Activated CD8-positive, alpha-beta memory T cell treated with anti-CD3 and anti-CD28 coated beads, Interleukin-2, amount 50 U/mL, for 1 hour (primary cell): ENCODE measurements at regions not wholly inside any gene's neighbourhood (a gene's known extent, or its start where the extent isn't known, plus 50 kb on each side); places are given as distances from the start of the nearest gene placed in this dataset.

Experiments
- DNase-seq: peaks from one replicate; pipeline ENCODE4 v3.0.0-alpha.2; 2020; ENCODE audit errors: extremely low read depth

DNA sequence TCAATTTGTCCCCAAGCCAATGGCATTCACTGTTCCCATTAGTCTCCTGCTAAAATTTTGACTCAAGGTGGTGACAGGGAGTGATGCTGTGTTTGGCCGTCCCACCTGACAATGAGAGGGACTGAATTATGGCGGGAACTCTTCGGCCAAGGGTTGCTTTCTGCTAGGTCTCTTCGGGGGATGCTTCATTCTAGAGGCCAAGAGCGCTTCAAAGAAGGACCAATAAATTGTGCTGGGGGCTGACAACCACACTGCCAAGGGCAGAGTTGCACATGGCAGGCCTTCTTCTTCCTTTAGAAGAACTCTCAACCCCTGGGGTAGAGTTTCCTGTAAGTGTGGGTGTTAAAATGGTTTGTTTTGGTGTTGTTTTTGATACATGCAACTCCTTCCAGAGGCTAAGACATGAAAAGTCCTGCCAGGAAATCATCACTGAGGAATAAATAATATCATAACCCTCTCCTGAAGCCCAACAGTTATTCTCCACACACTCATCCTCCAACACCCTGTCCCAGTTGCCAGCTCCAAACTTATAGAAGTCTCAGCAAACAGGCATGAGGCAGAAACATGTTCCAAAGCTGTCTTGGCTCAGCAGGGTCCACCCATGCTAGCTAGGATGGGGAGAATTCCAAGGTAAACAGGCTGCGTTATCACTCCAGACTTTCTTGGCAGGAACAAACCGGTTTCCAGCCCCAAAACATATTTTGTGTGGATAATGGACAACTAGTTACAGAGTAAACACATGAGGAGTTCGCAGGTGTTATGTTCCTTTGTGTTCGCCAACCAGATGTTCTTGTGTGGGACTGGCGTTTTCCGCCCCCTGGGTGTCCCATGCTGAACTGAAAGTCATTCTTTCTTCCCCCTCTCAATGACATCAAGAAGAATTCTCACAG lies 396.7 kb upstream of the RGMA start:
- no peak for DNase-seq

DNA sequence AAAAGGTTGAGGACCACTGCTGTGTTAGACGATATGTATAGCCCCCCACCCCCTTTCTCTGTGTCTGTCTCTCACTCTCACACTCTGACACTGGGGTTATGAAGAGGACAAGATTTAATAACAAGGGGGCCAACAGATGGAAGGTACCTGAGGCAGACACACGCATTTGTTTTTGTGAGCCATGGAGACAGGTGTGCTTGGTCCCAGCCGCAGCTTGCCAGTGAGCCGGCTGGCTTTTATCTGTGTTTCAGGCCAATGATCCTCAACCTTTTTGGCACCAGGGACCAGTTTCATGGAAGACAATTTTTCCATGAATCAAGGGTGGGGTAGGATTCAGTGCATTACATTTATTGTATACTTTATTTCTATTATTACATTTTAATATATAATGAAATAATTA lies 394.9 kb upstream of the RGMA start:
- DNase-seq = no peak

DNA sequence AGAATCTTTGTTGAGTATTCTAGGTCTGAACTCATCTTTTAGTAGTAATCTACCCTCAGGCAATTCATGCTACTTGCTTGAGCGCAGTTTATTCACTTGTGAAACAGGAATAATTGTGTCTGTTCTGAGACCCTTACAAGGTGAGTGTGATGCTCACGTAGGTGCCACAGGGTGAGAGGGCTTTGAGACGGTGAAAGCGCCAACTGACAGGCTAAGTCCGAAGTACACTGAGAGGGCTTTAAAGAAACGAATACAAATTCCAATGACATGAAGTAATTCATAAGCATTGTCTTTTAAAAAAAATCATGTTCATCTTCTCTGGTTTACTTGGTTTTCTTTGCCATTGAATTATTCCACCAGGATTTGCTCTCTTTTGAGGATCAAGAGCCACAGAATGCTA lies 393.7 kb upstream of the RGMA start:
- DNase-seq = no peak

DNA sequence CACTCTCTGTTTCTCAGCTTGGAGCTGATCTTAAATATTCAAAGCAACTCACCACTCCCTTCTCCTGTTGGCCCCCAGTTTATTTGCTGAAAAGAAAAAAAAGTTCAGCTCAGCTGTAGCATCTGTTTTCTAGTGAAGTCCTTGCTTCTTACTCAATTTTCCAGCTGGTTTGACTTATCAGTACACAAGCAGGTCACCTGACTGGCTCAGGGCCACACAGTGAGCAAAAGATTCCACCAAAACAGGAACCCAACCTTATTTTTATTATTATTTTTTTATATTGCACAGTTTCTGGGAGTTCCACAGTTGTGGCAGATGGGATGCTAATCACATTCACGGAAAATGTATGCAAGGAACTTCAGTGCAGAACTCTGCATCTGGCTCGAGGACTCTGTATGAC lies 390.7 kb upstream of the RGMA start:
- no peak for DNase-seq

DNA sequence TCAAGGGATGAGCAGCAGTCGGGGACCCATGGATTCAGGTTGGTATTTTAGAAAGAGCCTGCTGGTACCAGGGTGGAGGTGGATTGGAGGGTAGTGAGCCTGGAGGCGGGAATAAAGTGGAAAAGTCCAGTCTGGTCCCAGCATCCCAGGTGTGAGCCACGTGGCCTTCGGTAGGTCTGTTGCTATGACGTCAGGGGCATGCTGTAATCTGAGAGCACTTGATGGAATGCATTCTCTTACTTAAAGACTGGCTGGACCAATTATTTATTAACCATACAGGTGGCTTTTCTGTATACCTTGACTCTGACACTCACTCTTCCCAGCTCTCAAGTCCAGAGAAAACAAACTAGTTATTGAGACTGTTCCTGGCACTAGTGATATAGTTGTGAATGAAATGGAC lies 389.9 kb upstream of the RGMA start:
- no peak for DNase-seq

DNA sequence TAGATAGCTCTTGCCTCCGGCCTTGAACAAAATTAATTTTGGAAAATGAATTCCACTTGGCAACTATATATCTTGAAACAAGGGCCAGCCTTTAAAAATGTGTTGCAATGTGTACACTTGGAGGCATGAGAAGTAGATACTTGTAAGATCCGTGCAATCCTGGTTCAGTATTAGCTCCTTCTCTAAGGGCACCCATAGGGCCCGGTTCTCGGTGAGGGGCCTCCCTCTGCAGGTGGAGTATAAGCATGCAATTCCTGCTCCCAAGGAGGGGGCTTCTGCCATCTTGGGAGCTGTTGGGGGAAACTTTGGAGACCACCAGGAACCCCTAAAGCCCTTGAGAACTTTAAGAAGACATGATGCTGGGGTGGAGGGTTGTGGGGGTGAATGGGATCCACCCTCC lies 388.7 kb upstream of the RGMA start:
- DNase-seq = no peak

DNA sequence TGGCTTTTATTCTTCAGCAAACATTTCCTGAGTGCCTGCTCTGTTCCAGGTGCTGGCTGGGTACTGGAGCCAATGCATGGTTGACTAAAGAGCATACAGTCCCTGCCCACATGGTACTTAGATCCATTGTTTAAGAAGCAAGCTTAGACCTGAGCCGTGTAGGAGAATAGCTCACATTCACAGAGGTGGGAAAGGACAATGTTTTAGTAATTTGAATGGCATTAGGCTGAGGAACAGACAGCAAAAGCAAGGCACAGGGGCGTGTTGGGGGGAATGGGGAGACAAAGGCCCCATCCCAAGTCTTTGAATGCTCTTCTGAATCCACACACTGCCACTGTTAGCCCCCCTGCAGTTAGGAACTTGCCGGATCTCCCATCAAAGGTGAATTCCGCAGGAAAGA lies 388.2 kb upstream of the RGMA start:
- no peak for DNase-seq

DNA sequence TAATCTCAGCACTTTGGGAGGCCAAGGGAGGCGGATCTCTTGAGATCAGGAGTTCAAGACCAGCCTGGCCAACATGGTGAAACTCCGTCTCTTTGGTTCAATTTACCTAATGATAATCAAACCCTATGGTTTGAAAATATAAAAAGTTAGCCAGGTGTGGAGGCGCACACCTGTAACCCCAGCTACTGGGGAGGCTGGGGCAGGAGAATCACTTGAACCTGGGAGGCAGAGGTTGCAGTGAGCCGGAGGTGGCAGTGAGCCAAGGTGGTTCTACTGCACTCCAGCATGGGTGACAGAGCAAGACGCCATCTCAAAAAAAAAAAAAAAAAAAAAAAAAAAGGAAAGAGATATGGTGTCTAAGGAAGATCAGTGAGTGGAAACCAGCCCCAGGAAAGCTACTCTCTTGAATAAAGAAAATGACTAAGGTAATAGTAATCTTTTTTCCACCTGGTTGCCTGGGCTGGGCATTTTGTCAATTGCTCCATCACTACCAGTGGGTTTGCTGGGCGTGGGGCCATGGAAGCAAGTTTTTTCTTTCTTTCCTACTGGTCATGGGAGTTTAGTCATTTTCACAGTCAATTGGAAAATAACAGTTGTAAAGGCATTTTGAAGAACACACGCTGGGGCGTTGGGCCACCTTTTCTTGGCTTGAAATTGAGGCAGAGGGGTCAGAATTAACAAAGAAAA lies 387.6 kb upstream of the RGMA start:
- no peak for DNase-seq

DNA sequence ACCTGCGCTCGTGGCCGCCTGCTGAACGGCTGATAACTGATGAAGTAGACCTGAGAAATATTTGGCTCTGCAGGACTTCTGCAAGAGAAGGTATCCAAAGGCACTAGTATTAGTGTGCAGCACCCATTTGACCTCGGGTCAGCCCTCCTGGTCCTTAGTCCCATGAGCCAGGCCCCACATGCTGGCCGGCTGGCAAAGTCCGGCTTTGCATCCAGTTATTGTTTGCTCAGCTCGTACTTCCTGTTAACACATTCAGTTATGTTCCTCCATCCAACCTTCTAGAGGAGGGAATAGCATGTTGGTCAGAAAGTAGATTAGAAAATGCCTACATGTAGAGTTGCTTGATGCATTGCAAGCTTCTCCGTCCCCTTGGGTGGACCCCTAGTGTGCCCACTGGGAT lies 385.7 kb upstream of the RGMA start:
- DNase-seq = no peak

DNA sequence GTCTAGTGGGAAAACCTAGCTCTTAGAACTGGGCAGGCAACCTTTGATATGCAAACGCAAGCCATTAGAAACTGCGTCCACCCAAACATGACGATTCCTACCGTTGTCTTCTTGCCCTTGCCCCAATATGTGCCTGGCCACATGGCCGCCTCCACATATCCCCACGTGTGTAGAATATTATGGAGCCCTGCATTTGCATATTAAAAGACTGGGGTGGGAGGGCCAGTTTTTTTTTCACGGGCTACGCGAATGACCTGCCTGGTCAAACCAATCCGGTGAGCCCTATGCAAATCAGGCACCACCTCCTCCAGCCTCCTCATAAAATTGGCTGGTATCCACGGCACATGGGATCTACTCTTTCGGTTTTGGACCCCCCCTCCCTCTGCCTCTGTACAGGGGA lies 381.0 kb upstream of the RGMA start:
- DNase-seq = no peak

DNA sequence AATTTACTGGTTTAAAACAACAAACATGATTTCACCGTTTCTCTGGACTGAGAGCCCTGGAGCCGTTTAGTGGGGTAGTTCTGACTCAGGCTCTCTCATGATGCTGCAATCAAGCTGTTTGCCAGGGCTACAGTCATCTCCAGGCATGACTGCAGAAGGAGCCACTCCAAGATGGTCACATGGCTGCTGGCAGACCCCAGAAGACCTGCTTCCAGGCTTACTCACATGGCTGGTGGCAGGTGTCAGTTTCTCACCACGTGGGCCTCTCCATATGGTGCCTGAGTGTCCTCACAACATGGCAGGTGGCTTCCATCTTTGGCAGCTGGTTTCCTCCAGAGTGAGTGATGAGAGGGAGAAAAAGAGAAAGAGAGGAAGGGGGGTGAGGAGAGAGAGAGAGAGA lies 378.3 kb upstream of the RGMA start:
- no peak for DNase-seq

DNA sequence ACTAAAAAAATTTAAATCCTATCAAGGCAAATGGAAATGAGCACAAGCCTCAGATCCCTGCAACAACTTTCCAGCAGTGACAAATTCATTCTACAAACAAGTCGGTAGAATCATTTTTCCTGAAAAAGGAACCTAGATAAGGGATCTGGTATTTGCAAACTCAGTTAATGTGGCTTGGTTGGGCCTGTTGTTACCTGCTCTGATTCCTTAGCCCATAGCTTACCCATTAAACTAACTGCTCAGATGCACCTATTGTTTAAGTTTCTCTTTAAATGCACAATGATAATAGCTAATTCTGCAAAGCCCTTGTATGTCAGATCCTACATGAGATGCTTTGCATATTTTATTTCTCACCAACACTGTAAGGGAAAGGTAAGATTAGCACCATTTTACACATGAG lies 377.4 kb upstream of the RGMA start:
- DNase-seq = no peak

DNA sequence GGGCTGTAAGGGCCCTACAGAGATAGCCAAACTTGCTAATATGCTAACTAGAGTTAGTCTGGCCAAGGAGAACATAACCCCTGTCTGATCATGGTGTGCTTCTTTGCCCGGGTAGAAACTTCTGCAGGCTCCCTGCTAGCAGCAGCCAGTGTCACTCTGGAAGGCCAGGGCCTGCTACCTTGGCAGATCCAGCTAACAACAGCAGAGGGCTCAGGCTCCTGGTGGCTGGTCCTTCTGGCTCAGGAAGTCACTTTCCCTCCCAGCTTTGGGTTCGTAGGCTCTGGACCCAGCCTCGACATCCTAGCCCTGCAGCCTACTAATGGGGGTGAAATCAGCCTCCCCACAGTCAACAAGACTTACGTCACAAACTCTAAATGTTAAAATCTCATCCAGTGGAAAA lies 373.7 kb upstream of the RGMA start:
- no peak for DNase-seq

DNA sequence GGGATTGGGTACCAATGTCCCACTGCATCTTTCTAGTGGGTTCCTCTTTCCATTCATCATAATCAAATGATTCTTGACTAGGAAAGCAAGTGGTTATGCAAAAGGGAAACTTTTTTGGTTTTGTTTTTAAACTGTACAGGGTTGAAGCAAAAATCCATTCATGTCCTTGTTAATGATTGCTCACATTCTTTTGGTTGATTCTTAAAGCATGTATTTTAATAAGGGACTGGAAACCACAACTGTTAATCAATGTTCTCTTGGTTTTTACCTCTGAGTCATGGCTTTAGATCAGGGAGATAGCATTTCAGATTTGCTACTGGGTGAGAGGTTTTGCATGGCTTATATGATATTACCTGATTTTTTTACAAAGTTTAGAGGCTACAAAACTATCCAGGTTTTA lies 371.7 kb upstream of the RGMA start:
- DNase-seq = no peak

DNA sequence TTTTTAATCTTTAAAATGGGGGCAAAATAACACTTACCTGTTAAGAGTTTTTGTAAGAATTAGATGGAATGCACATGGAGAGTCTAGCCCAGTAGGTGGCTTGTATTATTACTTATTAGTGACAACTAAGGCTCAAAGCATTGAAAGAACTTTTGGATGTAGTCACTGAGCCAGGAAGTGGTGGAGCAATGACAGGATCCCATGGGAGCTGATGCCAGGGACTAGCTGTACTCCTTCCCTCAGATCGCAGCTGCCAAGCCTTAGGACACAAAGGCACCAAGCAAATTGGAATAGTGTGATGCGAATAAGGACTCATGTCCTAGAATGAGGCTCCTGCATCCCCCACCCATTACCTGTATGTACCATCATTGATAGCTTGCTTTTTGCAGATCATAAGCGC lies 370.4 kb upstream of the RGMA start:
- DNase-seq = no peak

DNA sequence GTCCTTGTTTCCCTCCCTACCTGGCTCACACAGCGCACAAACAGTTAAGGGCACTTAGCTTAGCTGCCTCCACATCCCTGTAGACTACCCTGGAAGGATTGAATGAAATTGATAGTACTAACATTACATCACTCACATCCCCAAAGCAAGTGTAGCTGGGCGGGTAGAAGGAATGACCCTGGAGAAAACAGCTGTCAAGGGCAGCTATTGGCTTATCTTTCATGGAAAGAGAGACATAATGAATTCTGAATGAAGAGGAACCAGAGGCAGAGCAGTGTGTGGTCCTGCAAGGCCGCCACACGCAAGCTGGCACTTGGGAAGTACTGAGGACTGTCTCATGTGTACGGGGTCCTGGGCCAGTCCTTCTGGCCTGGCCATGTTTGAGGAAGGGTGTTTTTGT lies 369.6 kb upstream of the RGMA start:
- no peak for DNase-seq

DNA sequence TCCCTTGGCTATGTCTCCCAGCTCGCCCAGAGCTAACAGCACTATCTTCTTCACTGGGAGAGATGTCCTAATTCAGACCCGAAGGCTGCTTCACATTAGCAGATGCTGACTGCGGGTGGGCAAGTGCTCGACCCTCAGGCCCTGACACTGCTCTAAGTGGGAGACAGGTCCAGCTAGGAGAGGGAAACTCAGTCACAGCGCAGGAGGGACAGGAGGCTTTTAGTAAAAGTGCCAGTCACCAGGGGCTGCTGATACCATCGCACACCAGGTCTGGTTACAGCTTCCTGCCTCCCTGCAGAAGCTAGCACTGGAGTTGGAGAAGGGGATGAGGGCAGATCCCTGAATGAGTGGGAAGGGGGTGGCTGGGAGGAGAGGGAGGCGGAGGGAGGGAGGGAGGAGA lies 365.8 kb upstream of the RGMA start:
- DNase-seq = no peak

DNA sequence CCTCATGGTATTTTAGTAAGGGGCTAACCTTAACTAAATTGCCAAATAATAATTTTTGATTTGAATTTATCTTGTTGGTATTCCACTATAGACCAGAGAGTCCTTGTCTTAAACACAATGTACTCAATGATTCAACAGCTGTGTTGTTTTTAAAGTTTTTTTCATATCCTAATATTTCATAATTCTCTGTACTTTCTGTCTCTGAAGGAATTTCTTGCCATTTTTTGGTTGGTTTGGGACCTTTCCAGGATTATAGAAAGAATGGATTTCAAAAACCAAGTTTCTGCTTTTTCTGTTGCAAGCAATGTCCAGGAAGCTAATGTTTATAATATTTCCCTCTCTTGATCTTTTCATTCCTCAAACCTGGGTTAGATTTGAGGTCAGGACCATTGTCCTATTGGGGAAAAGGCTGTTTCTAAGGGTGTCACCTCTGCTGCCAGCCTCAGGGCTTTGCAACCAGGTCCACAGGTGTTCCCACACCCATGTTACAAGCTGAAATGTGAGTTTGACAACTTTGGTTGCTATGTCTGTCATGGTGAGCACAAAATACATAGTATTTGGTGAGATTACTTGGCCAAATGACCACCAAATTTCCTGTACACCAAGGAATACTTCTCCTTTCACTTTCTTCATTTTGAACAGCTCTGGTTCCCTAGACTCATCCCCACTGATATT lies 363.7 kb upstream of the RGMA start:
- DNase-seq = no peak

DNA sequence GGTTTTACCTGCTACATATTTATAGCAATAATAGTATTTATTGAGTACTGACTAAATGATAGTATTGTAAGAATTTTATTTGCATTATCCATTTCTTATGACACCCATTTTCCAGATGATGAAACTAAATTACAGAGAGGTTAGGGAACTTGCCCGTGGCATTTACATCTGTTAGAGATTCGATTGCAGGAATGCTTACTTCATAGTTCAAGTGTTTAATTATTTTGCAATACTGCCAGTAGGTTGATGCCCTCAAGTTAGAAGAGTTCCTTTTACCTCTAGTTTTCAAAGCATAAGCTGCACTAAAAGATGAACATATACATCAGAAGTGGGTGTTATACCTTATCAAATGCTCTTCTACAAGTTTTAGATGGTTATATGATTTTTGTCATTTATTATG lies 362.8 kb upstream of the RGMA start:
- no peak for DNase-seq

DNA sequence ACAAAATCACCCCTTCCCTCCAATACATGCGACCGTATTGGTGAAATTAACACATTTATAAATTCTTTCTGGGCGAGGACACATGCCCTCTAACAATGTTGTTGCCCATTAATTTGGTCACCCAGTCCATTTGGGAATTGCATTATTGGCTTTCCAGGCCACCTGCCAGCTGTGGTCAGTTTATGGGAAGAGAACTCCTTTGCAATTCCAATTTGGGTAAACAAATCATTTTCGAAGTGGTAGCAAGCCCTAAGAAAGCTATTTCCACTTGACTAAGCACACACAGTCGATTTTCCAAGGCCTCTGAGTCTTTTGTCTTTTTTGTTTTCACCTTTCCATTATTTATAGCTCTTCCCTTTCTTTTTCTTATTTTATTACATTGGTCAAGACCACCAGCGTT lies 362.3 kb upstream of the RGMA start:
- DNase-seq = no peak

DNA sequence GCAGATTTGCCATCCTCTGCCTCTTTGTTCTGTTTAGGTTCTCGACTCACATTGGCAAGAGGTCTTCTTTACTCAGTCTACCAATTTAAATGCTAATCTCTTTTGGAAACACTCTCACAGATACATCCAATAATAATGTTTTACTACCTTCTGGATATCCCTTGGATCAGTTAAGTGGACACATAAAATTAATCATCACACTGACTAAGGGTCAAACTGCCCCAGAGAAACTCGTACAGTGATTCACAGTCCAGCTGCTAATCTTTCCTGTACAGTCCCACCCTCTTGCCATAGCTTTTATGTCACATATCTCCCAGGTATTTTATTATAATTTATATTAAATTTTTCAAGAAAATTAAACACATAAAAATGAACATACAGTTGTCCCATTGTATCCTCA lies 360.8 kb upstream of the RGMA start:
- no peak for DNase-seq

DNA sequence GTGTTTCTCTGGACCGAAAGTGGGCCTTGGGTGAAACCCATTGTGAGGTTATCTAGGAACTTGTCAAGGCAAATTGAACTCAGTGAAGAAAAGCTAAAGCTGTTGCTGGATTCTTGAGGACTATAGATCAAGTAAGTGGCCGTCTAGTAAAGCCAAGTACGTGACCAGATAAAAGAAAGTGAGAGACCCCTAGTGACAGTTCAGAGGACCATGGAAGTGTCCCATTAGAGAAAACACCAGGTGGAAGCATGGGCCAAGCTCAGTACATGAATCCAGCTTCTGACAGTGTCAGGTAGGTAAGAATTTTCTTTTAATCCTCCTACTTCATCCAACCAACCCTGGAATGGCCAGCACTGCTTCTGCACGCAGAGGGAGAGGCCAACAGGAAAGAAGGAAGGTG lies 349.3 kb upstream of the RGMA start:
- DNase-seq = no peak

DNA sequence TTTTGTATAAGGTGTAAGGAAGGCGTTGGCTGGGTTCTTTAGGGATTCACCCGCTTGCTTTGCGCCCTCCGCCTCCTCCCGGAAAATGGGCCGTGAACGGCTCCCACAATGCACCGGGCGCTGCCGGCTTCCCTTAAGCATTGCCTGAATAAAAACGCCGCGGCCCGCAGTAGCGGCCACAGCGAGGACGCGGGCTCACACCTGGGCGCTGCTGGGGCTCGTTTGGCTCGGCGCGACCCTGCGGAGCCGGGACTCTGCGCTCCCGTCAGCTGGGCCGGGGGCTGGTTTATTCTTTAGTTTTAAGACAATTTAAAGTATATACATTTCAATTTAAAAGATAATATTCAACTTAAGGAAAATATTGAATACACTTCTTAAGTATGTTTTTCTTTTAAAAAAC lies 343.5 kb upstream of the RGMA start:
- DNase-seq = no peak
